ENCODE measurements at regions not wholly inside any gene's neighbourhood (a gene's known extent, or its start where the extent isn't known, plus 50 kb on each side); places are given as distances from the start of the nearest gene placed in this dataset.

DNA sequence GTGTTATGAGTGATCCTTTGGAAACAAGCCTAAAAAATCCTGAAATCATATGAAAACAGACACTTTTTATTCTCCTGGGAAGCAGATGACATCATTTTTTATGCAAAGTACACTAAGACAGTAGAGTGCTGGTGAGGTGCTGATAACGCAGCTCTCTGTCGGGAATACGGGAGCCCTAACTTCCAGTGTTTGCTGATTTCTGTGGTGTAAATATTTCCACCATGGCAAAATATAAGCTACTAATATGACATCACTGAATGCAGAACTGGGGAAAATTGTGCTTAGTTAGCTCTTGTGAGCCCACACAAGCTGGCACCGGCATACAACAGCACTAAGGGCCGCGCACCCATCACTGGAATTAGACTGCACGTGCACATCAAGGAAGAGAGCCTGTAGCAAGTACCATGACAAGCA lies 82.6 kb downstream of the FAM76B start:
- TF ChIP-seq CTCF (conservative IDR thresholded peaks at IDR 0.05 in 1 of 2, IDR thresholded peaks at IDR 0.05 in 1 of 2; ENCODE audit: extremely low read depth in 1 of 2, insufficient read depth in 1 of 2, low read depth in 1 of 2, low read length in 2 of 2) (no peak), EZH2 (IDR thresholded peaks at IDR 0.05; ENCODE audit: borderline replicate concordance, low read length) (no peak)

Measured in mammary epithelial cell (primary cell).